LNCAP (cell line): ENCODE measurements at regions not wholly inside any gene's neighbourhood (a gene's known extent, or its start where the extent isn't known, plus 50 kb on each side); places are given as distances from the start of the nearest gene placed in this dataset.

Source experiments
- CTCF ChIP-seq: fragments of 450-650 bp; IDR thresholded peaks from 2 replicates; pipeline ENCODE4 v1.5.1; 2017; ENCODE audit warnings: mild to moderate bottlenecking

DNA sequence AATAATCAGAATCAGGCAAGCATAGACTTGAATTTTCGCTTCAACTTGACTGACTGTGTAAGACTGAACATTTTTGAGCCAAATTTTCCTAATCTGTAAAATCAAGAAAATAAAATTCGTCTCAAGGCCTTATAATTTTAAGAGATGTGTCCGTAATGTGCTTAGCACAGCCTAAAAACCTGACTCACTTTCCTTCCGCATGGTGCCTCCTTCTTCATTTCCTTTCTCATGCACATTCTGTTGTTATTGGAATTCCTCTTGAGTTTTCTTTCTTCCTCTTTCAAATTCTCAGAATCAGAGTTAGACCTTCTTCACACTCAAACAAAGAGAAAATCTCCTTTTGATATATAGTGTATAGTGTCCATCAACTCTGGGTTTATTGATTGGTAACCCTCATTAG, 208.9 kb upstream of the SLIT2 start:
- no peak for TF ChIP-seq CTCF

GRCh38 chr4:20041839-20042407, 209.8 kb upstream of the SLIT2 start:
- no peak for TF ChIP-seq CTCF

DNA sequence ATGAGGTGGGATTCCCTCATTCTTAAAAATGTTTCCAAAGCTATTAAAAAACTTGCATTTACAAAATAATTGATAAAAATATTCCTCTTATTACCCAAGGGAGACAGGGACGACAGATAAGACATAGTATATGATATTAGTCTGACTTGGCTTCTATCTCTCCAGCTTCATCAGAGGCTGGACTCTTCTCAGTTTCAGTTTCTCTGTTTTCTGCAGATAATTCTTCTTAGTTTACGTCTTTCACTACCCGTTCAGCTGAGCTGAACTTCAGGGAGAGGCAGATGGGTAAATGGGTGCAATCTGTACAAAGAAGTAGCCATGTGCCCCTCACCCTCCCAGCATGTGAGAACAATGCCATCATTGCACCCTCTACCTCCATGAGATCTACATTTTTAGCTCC, 214.0 kb upstream of the SLIT2 start:
- no peak for TF ChIP-seq CTCF

DNA sequence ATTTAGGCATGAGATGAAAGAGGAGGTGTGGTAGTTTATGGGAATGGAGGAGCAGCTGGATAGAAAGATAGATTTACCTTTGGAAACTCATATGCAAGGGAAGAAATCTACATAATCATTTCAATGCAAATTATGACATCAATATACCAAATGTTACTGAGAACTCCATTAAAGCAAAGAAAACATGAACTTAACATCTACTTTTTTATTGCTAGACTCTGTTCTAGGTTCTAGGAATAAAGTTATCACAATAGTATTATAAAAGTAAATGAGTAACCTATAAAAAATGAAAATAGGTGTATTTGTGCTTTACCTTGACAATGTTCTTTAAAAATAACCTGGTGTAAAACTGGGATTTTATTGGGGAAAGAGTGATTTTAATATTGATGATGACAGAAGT, 221.6 kb upstream of the SLIT2 start:
- TF ChIP-seq CTCF = no peak

DNA sequence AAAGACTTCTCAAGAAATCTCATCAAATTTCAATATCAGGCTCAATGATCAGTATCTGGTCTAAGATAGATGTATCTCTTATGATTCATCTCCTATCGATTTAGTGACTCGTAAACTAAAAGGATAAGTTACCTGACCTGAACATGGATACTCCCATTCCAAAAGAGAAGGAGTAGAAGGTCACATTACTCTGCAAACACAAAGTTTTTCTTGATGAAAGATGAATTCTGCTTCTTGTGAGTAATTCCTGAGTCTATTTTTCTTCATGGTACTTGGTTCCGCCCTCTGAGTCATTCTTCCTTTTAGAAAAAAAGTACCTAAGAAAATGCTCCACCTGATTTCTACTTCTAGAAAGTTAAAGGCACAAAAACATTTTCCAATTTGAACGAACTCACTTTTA, 223.1 kb upstream of the SLIT2 start:
- no peak for TF ChIP-seq CTCF

GRCh38 chr4:20026456-20026855, 225.2 kb upstream of the SLIT2 start:
- no peak for TF ChIP-seq CTCF

DNA sequence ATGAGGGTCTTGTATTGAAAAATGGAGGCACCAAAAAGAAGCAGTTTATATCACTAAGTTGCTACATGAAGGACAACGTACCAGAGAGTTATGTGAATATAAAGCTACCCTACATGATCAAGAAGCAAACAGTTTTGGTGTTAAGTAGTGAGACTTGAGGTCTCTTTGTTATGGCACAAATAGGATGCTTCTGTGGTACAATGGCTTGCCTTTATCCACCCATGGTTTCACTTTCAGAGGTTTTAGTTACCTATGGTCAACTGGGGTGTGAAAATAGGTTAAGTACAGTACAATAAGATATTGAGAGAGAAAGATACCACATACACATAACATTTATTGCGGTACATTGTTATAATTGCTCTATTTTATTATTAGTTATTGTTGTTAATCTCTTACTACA, 229.2 kb upstream of the SLIT2 start:
- no peak for TF ChIP-seq CTCF

DNA sequence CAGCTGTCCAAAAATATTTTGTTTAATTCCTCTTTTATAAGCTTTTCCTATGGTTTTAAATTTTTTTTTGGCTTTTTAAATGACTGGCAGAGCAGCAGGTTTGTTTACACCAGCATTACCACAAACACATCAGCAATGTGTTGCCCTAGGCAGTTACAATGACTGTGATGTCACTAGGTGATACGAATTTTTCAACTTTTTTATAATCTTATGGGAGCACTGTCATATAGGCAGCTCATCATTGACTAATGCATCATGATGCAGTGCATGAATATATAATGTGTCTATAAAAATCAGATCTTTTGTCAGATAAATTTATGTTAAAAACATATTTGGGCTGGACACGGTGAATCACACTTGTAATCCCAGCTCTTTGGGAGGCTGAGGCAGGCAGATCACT, 231.6 kb upstream of the SLIT2 start:
- no peak for TF ChIP-seq CTCF
